Heart left ventricle (tissue), 13 donors: ENCODE measurements at regions not wholly inside any gene's neighbourhood (a gene's known extent, or its start where the extent isn't known, plus 50 kb on each side); places are given as distances from the start of the nearest gene placed in this dataset.

ENCODE experiments used
- POLR2A ChIP-seq, 2 donors: fragments of 450-650 bp; IDR thresholded peaks; one replicate each; pipeline ENCODE4 v1.6.1; 2017; ENCODE audit warnings: antibody characterized with exemption in 2 of 2, mild to moderate bottlenecking in 2 of 2, moderate library complexity in 2 of 2
- TF ChIP-seq, protein P1 (sequence below), 12 donors: fragments of 200-600 bp; sonication (generic) in 4 of 12; IDR thresholded peaks; one replicate each; pipeline versions ENCODE4 v1.5.0 to v1.8.0; 2018 to 2022; ENCODE audit warnings: antibody characterized with exemption in 12 of 12, mild to moderate bottlenecking in 5 of 12
- donor health status: ischemic (EF 13 %, LVEDD 7.1; RV severe dilation, severe dysfunction).
- donor health status: DM: no; HTN: yes; CAD: no.
- donor health status: DM: no; HTN: no; CAD: no.
- donor health status: ischemic (EF 25% LVEDD 6.9; RV normal size, moderate dysfunction).
- donor health status: ischemic (EF 25% LVEDD 5.7; RV mildly dilated, moderate dysfunction).
- donor health status: ischemic (EF 35%, LVEDD 5.7; RV mildly dilated, moderate dysfunction).
- donor health status: nonischemic (EF 11% LVEDD 7.7; RV severe dilation, severe dysfunction).
- donor health status: DM: yes; HTN: yes; CAD: no.
- donor health status: PGD.
- donor health status: ischemic (EF 29% LVEDD 5.4; RV normal size, mild dysfunction).
- donor health status: nonischemic (EF 23%, LVEDD 6.1; RV moderate dilation, normal function).

DNA sequence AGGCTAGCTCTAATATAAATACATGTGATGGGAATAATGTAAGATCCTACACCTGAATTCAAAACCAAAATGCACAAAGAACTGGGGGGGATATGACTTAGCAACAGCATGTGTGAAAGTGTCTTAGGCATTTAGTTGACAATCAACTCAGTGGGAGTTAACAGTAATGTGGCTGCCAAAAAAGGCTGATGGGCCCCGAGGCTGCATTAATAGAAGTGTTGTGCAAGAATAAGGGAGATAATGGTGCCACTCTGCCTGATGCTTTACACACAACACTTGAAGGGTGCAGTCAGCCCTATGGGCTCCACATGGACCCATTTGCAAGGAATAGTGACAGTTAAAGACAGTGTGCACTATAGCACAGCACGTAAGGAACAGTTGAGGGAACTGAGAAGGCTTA is 649.4 kb upstream of the ZEB2 start:
- TF ChIP-seq, protein P1, sequence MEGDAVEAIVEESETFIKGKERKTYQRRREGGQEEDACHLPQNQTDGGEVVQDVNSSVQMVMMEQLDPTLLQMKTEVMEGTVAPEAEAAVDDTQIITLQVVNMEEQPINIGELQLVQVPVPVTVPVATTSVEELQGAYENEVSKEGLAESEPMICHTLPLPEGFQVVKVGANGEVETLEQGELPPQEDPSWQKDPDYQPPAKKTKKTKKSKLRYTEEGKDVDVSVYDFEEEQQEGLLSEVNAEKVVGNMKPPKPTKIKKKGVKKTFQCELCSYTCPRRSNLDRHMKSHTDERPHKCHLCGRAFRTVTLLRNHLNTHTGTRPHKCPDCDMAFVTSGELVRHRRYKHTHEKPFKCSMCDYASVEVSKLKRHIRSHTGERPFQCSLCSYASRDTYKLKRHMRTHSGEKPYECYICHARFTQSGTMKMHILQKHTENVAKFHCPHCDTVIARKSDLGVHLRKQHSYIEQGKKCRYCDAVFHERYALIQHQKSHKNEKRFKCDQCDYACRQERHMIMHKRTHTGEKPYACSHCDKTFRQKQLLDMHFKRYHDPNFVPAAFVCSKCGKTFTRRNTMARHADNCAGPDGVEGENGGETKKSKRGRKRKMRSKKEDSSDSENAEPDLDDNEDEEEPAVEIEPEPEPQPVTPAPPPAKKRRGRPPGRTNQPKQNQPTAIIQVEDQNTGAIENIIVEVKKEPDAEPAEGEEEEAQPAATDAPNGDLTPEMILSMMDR (IDR thresholded peaks at IDR 0.05): no peak
- TF ChIP-seq POLR2A (IDR thresholded peaks at IDR 0.05): no peak
